ENCODE measurements at regions not wholly inside any gene's neighbourhood (a gene's known extent, or its start where the extent isn't known, plus 50 kb on each side); places are given as distances from the start of the nearest gene placed in this dataset.
A peak's percentile ranks its signal among the peaks of the same experiment; 100 is the strongest.

GRCh38 chr4:53714236-53715140, 123.2 kb upstream of the LNX1 start:
- Histone ChIP-seq H3K9me3 (no peaks in the 10 kb centered on the region), H3K36me3 (no peaks in the 10 kb centered on the region), H3K27ac (peak overlapping the region; percentile 8), H3K4me1 (peaks cover 23% of the 10 kb centered on the region), H3K4me3 (no peak overlapping the region), H3K27me3 (no peaks in the 10 kb centered on the region)
- no peak for DNase-seq (ENCODE audit: extremely low spot score in 2 of 2)
- no peak for TF ChIP-seq POLR2AphosphoS5 (IDR thresholded peaks at IDR 0.05; ENCODE audit: insufficient read depth in 1 of 2, low read depth in 1 of 2)
- no peak for TF ChIP-seq CTCF (IDR thresholded peaks at IDR 0.05)
- TF ChIP-seq POLR2A (IDR thresholded peaks at IDR 0.05), result no peak
- intact Hi-C loops (cut with DNase I), result no loop called here

GRCh38 chr4:53713767-53714166, 122.5 kb upstream of the LNX1 start:
- Histone ChIP-seq H3K36me3 (no peaks in the 10 kb centered on the region), H3K27me3 (no peaks in the 10 kb centered on the region), H3K27ac (no peak overlapping the region), H3K9me3 (no peaks in the 10 kb centered on the region), H3K4me1 (peaks cover 23% of the 10 kb centered on the region), H3K4me3 (no peak overlapping the region)
- no peak for TF ChIP-seq CTCF (IDR thresholded peaks at IDR 0.05)
- no peak for TF ChIP-seq POLR2A (IDR thresholded peaks at IDR 0.05)
- TF ChIP-seq POLR2AphosphoS5 (IDR thresholded peaks at IDR 0.05; ENCODE audit: insufficient read depth in 1 of 2, low read depth in 1 of 2), result no peak
- no peak for DNase-seq (ENCODE audit: extremely low spot score in 2 of 2)
- intact Hi-C loops (cut with DNase I), result no loop called here

- Histone ChIP-seq H3K9me3 (no peaks in the 10 kb centered on the region), H3K27me3 (no peaks in the 10 kb centered on the region), H3K27ac (no peak overlapping the region), H3K4me1 (peaks cover 23% of the 10 kb centered on the region), H3K4me3 (no peak overlapping the region), H3K36me3 (no peaks in the 10 kb centered on the region)
- DNase-seq (ENCODE audit: extremely low spot score in 2 of 2), result no peak
- no peak for TF ChIP-seq CTCF (IDR thresholded peaks at IDR 0.05)
- no peak for TF ChIP-seq POLR2A (IDR thresholded peaks at IDR 0.05)
- no peak for TF ChIP-seq POLR2AphosphoS5 (IDR thresholded peaks at IDR 0.05; ENCODE audit: insufficient read depth in 1 of 2, low read depth in 1 of 2)
- intact Hi-C loops (cut with DNase I), result no loop called here
These were observed 122.0 kb upstream of the LNX1 start for GRCh38 chr4:53713296-53713695.

GRCh38 chr4:53712408-53713020, 121.2 kb upstream of the LNX1 start:
- TF ChIP-seq POLR2A (IDR thresholded peaks at IDR 0.05), result no peak
- TF ChIP-seq CTCF (IDR thresholded peaks at IDR 0.05), result no peak
- no peak for TF ChIP-seq POLR2AphosphoS5 (IDR thresholded peaks at IDR 0.05; ENCODE audit: insufficient read depth in 1 of 2, low read depth in 1 of 2)
- no peak overlapping the region for H3K4me3 ChIP-seq
- peaks cover 23% of the 10 kb centered on the region for H3K4me1 ChIP-seq
- intact Hi-C loops (cut with DNase I), result no loop called here
- no peak for DNase-seq (ENCODE audit: extremely low spot score in 2 of 2)
- H3K27ac ChIP-seq, result no peak overlapping the region
- no peaks in the 10 kb centered on the region for H3K27me3 ChIP-seq
- H3K9me3 ChIP-seq, result no peaks in the 10 kb centered on the region
- H3K36me3 ChIP-seq, result no peaks in the 10 kb centered on the region

GRCh38 chr4:53711926-53712325, 120.6 kb upstream of the LNX1 start:
- H3K4me1 ChIP-seq, result peaks cover 23% of the 10 kb centered on the region
- H3K27ac ChIP-seq, result no peak overlapping the region
- H3K4me3 ChIP-seq, result no peak overlapping the region
- H3K36me3 ChIP-seq, result no peaks in the 10 kb centered on the region
- DNase-seq (ENCODE audit: extremely low spot score in 2 of 2), result no peak
- no peaks in the 10 kb centered on the region for H3K9me3 ChIP-seq
- intact Hi-C loops (cut with DNase I), result no loop called here
- H3K27me3 ChIP-seq, result no peaks in the 10 kb centered on the region
- no peak for TF ChIP-seq POLR2AphosphoS5 (IDR thresholded peaks at IDR 0.05; ENCODE audit: insufficient read depth in 1 of 2, low read depth in 1 of 2)
- TF ChIP-seq POLR2A (IDR thresholded peaks at IDR 0.05), result no peak
- TF ChIP-seq CTCF (IDR thresholded peaks at IDR 0.05), result no peak
